ENCODE measurements at regions not wholly inside any gene's neighbourhood (a gene's known extent, or its start where the extent isn't known, plus 50 kb on each side); places are given as distances from the start of the nearest gene placed in this dataset.

- TF ChIP-seq POU2F2 (IDR thresholded peaks at IDR 0.05; ENCODE audit: low read depth, low read length), result no peak
- TF ChIP-seq POLR2AphosphoS5 (IDR thresholded peaks at IDR 0.05; ENCODE audit: low read depth, low read length), result no peak
- TF ChIP-seq PAX5 (IDR thresholded peaks at IDR 0.05; ENCODE audit: insufficient read depth, low read length, severe bottlenecking), result no peak
- TF ChIP-seq POLR2A (IDR thresholded peaks at IDR 0.05; ENCODE audit: low read depth, low read length), result no peak
- no peak for TF ChIP-seq TAF1 (IDR thresholded peaks at IDR 0.05; ENCODE audit: low read depth, low read length)
- no peak for TF ChIP-seq SPI1 (IDR thresholded peaks at IDR 0.05; ENCODE audit: low read depth, low read length)
- DNase-seq (ENCODE audit: insufficient read length, low spot score) (no peak), FAIRE-seq (no peak)
These were observed 315.1 kb upstream of the PROK2 start for GRCh38 chr3:72100080-72100511.

GRCh38 chr3:72099326-72100079, 314.6 kb upstream of the PROK2 start:
- peak; percentile 77 for TF ChIP-seq SPI1 (IDR thresholded peaks at IDR 0.05; ENCODE audit: low read depth, low read length)
- TF ChIP-seq PAX5 (IDR thresholded peaks at IDR 0.05; ENCODE audit: insufficient read depth, low read length, severe bottlenecking), result no peak
- no peak for TF ChIP-seq POU2F2 (IDR thresholded peaks at IDR 0.05; ENCODE audit: low read depth, low read length)
- no peak for TF ChIP-seq POLR2AphosphoS5 (IDR thresholded peaks at IDR 0.05; ENCODE audit: low read depth, low read length)
- no peak for TF ChIP-seq TAF1 (IDR thresholded peaks at IDR 0.05; ENCODE audit: low read depth, low read length)
- peak; percentile 92 for FAIRE-seq
- DNase-seq (ENCODE audit: insufficient read length, low spot score), result no peak

- TF ChIP-seq POU2F2 (IDR thresholded peaks at IDR 0.05; ENCODE audit: low read depth, low read length) (no peak), SPI1 (IDR thresholded peaks at IDR 0.05; ENCODE audit: low read depth, low read length) (no peak), POLR2A (IDR thresholded peaks at IDR 0.05; ENCODE audit: low read depth, low read length) (no peak), POLR2AphosphoS5 (IDR thresholded peaks at IDR 0.05; ENCODE audit: low read depth, low read length) (no peak), PAX5 (IDR thresholded peaks at IDR 0.05; ENCODE audit: insufficient read depth, low read length, severe bottlenecking) (no peak)
- FAIRE-seq (peak; percentile 23), DNase-seq (ENCODE audit: insufficient read length, low spot score) (no peak)
These were observed 312.1 kb upstream of the PROK2 start for GRCh38 chr3:72097053-72097452.

GRCh38 chr3:72095521-72095920, 310.6 kb upstream of the PROK2 start:
- peak; percentile 57 for FAIRE-seq
- DNase-seq (ENCODE audit: insufficient read length, low spot score), result no peak
- TF ChIP-seq POU2F2 (IDR thresholded peaks at IDR 0.05; ENCODE audit: low read depth, low read length), result no peak
- TF ChIP-seq POLR2A (IDR thresholded peaks at IDR 0.05; ENCODE audit: low read depth, low read length), result no peak
- TF ChIP-seq TAF1 (IDR thresholded peaks at IDR 0.05; ENCODE audit: low read depth, low read length), result no peak
- TF ChIP-seq PAX5 (IDR thresholded peaks at IDR 0.05; ENCODE audit: insufficient read depth, low read length, severe bottlenecking), result peak; percentile 74

- FAIRE-seq (peak; percentile 35), DNase-seq (ENCODE audit: insufficient read length, low spot score) (no peak)
- TF ChIP-seq POLR2AphosphoS5 (IDR thresholded peaks at IDR 0.05; ENCODE audit: low read depth, low read length), result no peak
- TF ChIP-seq PAX5 (IDR thresholded peaks at IDR 0.05; ENCODE audit: insufficient read depth, low read length, severe bottlenecking), result no peak
- no peak for TF ChIP-seq POLR2A (IDR thresholded peaks at IDR 0.05; ENCODE audit: low read depth, low read length)
- TF ChIP-seq TAF1 (IDR thresholded peaks at IDR 0.05; ENCODE audit: low read depth, low read length), result no peak
- TF ChIP-seq POU2F2 (IDR thresholded peaks at IDR 0.05; ENCODE audit: low read depth, low read length), result no peak
- TF ChIP-seq SPI1 (IDR thresholded peaks at IDR 0.05; ENCODE audit: low read depth, low read length), result no peak
These were observed 309.0 kb upstream of the PROK2 start for GRCh38 chr3:72093992-72094334.

GRCh38 chr3:72093270-72093991, 308.5 kb upstream of the PROK2 start:
- FAIRE-seq (peak; percentile 93), DNase-seq (ENCODE audit: insufficient read length, low spot score) (no peak)
- TF ChIP-seq POLR2AphosphoS5 (IDR thresholded peaks at IDR 0.05; ENCODE audit: low read depth, low read length) (no peak), POU2F2 (IDR thresholded peaks at IDR 0.05; ENCODE audit: low read depth, low read length) (no peak), SPI1 (IDR thresholded peaks at IDR 0.05; ENCODE audit: low read depth, low read length) (no peak), PAX5 (IDR thresholded peaks at IDR 0.05; ENCODE audit: insufficient read depth, low read length, severe bottlenecking) (no peak), TAF1 (IDR thresholded peaks at IDR 0.05; ENCODE audit: low read depth, low read length) (no peak), POLR2A (IDR thresholded peaks at IDR 0.05; ENCODE audit: low read depth, low read length) (no peak)

GRCh38 chr3:72092778-72093177, 307.8 kb upstream of the PROK2 start:
- DNase-seq (ENCODE audit: insufficient read length, low spot score), result no peak
- peak; percentile 40 for FAIRE-seq
- no peak for TF ChIP-seq PAX5 (IDR thresholded peaks at IDR 0.05; ENCODE audit: insufficient read depth, low read length, severe bottlenecking)
- TF ChIP-seq POLR2A (IDR thresholded peaks at IDR 0.05; ENCODE audit: low read depth, low read length), result no peak
- no peak for TF ChIP-seq TAF1 (IDR thresholded peaks at IDR 0.05; ENCODE audit: low read depth, low read length)
- TF ChIP-seq POU2F2 (IDR thresholded peaks at IDR 0.05; ENCODE audit: low read depth, low read length), result no peak
- no peak for TF ChIP-seq POLR2AphosphoS5 (IDR thresholded peaks at IDR 0.05; ENCODE audit: low read depth, low read length)
- no peak for TF ChIP-seq SPI1 (IDR thresholded peaks at IDR 0.05; ENCODE audit: low read depth, low read length)

- FAIRE-seq, result no peak
- no peak for DNase-seq (ENCODE audit: insufficient read length, low spot score)
These were observed 303.6 kb upstream of the PROK2 start for GRCh38 chr3:72088486-72089025.

GRCh38 chr3:72087420-72087819, 302.5 kb upstream of the PROK2 start:
- no peak for TF ChIP-seq POU2F2 (IDR thresholded peaks at IDR 0.05; ENCODE audit: low read depth, low read length)
- TF ChIP-seq TAF1 (IDR thresholded peaks at IDR 0.05; ENCODE audit: low read depth, low read length), result no peak
- TF ChIP-seq SPI1 (IDR thresholded peaks at IDR 0.05; ENCODE audit: low read depth, low read length), result no peak
- no peak for TF ChIP-seq PAX5 (IDR thresholded peaks at IDR 0.05; ENCODE audit: insufficient read depth, low read length, severe bottlenecking)
- FAIRE-seq, result no peak
- no peak for DNase-seq (ENCODE audit: insufficient read length, low spot score)

More at GRCh38 chr3:72088486-72089025, 303.6 kb upstream of the PROK2 start:
- TF ChIP-seq POU2F2 (IDR thresholded peaks at IDR 0.05; ENCODE audit: low read depth, low read length) (no peak), SPI1 (IDR thresholded peaks at IDR 0.05; ENCODE audit: low read depth, low read length) (no peak), PAX5 (IDR thresholded peaks at IDR 0.05; ENCODE audit: insufficient read depth, low read length, severe bottlenecking) (no peak), TAF1 (IDR thresholded peaks at IDR 0.05; ENCODE audit: low read depth, low read length) (no peak), POLR2AphosphoS5 (IDR thresholded peaks at IDR 0.05; ENCODE audit: low read depth, low read length) (no peak), POLR2A (IDR thresholded peaks at IDR 0.05; ENCODE audit: low read depth, low read length) (no peak)

Measured in GM12891 (cell line).